ENCODE measurements at regions not wholly inside any gene's neighbourhood (a gene's known extent, or its start where the extent isn't known, plus 50 kb on each side); places are given as distances from the start of the nearest gene placed in this dataset.

DNA sequence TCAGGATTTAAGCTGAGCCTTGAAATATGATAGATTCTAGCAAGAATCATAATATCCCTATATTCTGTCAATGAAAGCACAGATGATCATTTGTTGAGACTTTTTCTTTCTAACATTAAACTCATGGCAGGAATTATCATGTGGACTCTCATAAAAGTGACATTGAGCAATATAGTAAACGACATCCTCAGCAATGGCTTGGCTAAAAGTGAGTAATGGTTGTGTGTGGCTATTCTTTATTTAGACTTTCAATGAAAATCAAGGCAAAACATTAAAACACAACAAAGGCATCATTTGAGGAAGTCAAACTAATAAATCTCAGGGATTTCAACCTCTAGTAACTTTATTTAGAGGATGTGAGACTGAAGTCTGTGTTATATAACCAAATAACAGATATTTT, 257.8 kb upstream of the ADGRL4 start:
- no peaks in the 10 kb centered on the region for H3K9me3 ChIP-seq
- TF ChIP-seq CTCF (IDR thresholded peaks at IDR 0.05), result no peak
- TF ChIP-seq POLR2A (IDR thresholded peaks at IDR 0.05), result no peak
- H3K36me3 ChIP-seq, result no peaks in the 10 kb centered on the region
- no peak for ATAC-seq
- H3K4me3 ChIP-seq, result no peak overlapping the region
- no peaks in the 10 kb centered on the region for H3K4me1 ChIP-seq
- H3K27ac ChIP-seq, result no peak overlapping the region
- DNase-seq, result no peak
- H3K27me3 ChIP-seq, result no peaks in the 10 kb centered on the region
- intact Hi-C loops (cut with DNase I), result no loop called here
- WGBS (ENCODE audit: insufficient coverage, low coverage, low lambda C conversion rate, missing lambda C conversion rate), result 33% methylated on average over 1 of the region's 1 CpG

GRCh38 chr1:79262745-79263258, 256.3 kb upstream of the ADGRL4 start:
- WGBS (ENCODE audit: insufficient coverage, low coverage, low lambda C conversion rate, missing lambda C conversion rate), result 55% methylated on average over 3 of the region's 3 CpGs

DNA sequence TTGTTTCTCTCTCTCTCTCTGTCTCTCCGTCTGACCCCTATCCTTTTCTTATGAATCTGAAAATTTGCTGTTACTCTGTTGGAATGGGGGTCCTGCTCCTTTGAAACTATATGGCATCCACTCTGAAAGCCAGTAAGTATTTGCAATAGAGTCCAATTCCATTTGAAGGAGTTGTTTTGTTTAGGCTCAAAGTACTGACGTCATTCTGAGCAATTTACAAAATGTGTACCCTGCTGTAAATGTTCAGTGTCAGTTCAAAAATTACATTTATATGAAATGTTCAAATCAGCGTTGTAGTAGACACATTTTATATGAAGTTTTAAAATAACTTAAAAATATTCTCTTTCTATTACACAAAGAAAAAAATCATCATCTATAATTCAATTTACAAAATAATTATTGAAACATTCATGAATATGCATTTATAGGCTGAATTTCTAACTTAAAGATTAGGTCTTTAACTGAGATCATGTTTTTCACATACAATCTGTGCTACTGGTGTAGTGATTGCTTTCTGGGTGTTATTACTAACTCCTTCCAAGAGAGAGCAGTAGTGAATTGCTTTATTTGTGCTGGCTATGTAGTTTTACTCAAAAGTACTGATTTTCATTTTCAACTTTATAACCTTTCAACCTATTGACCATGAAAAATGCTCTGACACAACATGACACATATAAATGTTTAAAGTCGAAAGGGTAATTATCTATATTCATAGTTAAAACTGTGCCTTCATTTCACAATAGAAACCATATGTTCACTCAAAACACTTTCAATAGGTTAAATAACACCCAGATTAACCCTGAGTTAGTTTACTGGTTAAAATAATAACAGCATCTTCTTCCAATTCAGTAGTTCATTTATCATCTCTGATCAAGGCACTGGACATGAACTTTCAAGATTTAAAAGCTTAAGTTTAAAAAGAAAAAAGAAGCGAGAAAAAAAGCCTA, 253.1 kb upstream of the ADGRL4 start:
- intact Hi-C loops (cut with DNase I), result no loop called here
- H3K27ac ChIP-seq, result no peak overlapping the region
- H3K36me3 ChIP-seq, result no peaks in the 10 kb centered on the region
- ATAC-seq (peak in 3 of 4 donors; percentile 55 to 69 (median 61)), DNase-seq (no peak)
- TF ChIP-seq CTCF (IDR thresholded peaks at IDR 0.05) (peak; percentile 19 to 46 (median 34)), POLR2A (IDR thresholded peaks at IDR 0.05) (no peak)
- no peaks in the 10 kb centered on the region for H3K4me1 ChIP-seq
- no peaks in the 10 kb centered on the region for H3K9me3 ChIP-seq
- no peaks in the 10 kb centered on the region for H3K27me3 ChIP-seq
- H3K4me3 ChIP-seq, result no peak overlapping the region
- WGBS (ENCODE audit: insufficient coverage, low coverage, low lambda C conversion rate, missing lambda C conversion rate), result 35% methylated on average over 5 of the region's 5 CpGs

More at GRCh38 chr1:79262745-79263258, 256.3 kb upstream of the ADGRL4 start:
- no peaks in the 10 kb centered on the region for H3K4me1 ChIP-seq
- ATAC-seq (no peak), DNase-seq (no peak)
- no peaks in the 10 kb centered on the region for H3K9me3 ChIP-seq
- H3K36me3 ChIP-seq, result no peaks in the 10 kb centered on the region
- TF ChIP-seq CTCF (IDR thresholded peaks at IDR 0.05) (no peak), POLR2A (IDR thresholded peaks at IDR 0.05) (no peak)
- no peak overlapping the region for H3K4me3 ChIP-seq
- no peaks in the 10 kb centered on the region for H3K27me3 ChIP-seq
- intact Hi-C loops (cut with DNase I), result no loop called here
- H3K27ac ChIP-seq, result no peak overlapping the region

DNA sequence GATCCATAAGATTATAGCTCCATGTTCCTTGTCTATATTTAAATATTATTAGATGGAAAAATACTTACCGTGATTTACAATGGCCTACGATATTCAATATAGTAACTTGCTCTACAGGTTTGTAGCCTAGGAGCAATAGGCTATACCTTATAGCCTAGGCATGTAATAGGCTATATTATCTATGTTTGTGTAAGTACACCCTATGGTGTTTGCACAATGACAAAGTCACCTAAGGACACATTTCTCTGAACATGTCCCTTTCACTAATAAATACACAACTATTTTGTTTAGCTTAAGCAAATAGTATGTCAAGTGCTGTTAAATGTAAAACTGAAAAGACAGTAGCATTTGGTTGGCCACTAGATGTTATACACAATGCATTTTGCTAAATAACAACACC, 248.9 kb upstream of the ADGRL4 start:
- no peak for ATAC-seq
- 53% methylated on average over 2 of the region's 2 CpGs for WGBS (ENCODE audit: insufficient coverage, low coverage, low lambda C conversion rate, missing lambda C conversion rate)

More for the DNA sequence above, 248.9 kb upstream of the ADGRL4 start:
- H3K9me3 ChIP-seq, result no peaks in the 10 kb centered on the region
- no peak overlapping the region for H3K4me3 ChIP-seq
- no peak overlapping the region for H3K27ac ChIP-seq
- H3K4me1 ChIP-seq, result no peaks in the 10 kb centered on the region
- no peaks in the 10 kb centered on the region for H3K36me3 ChIP-seq
- intact Hi-C loops (cut with DNase I), result no loop called here
- H3K27me3 ChIP-seq, result no peaks in the 10 kb centered on the region
- DNase-seq, result no peak
- TF ChIP-seq POLR2A (IDR thresholded peaks at IDR 0.05) (no peak), CTCF (IDR thresholded peaks at IDR 0.05) (no peak)

Measured in right lobe of liver (tissue), 6 donors.